NB4 (cell line): ENCODE measurements at regions not wholly inside any gene's neighbourhood (a gene's known extent, or its start where the extent isn't known, plus 50 kb on each side); places are given as distances from the start of the nearest gene placed in this dataset.

Experiments used
- CTCF ChIP-seq: IDR thresholded peaks from one replicate; pipeline ENCODE4 v1.5.1; 2012; ENCODE audit warnings: low read depth, low read length
- MAX ChIP-seq: IDR thresholded peaks from 2 replicates; pipeline ENCODE4 v1.6.1; 2011; ENCODE audit warnings: low read depth, low read length
- POLR2A ChIP-seq: IDR thresholded peaks from 2 replicates; pipeline ENCODE4 v1.6.1; 2011; ENCODE audit warnings: mild to moderate bottlenecking; ENCODE audit not compliant: insufficient read length; ENCODE audit errors: extremely low read depth

GRCh38 chr6:134637282-134637681 lies 312.6 kb downstream of the ALDH8A1 start:
- TF ChIP-seq CTCF (no peak), MAX (no peak), POLR2A (no peak)
